ENCODE measurements at regions not wholly inside any gene's neighbourhood (a gene's known extent, or its start where the extent isn't known, plus 50 kb on each side); places are given as distances from the start of the nearest gene placed in this dataset.

- Histone ChIP-seq H3K4me3 (ENCODE audit: low read length) (no peak overlapping the region), H3K4me1 (ENCODE audit: insufficient read depth, low read length) (no peaks in the 10 kb centered on the region), H3K9me3 (ENCODE audit: low read length) (no peaks in the 10 kb centered on the region), H3K27me3 (ENCODE audit: low read length) (0 out of 2 replicates have a peak, but pooled peaks cover 4% of the 10 kb centered on the region), H3K4me2 (ENCODE audit: low read length) (no peak overlapping the region), H3K27ac (ENCODE audit: low read length) (no peak overlapping the region), H3K9me2 (replicated peaks; ENCODE audit: low read length) (no peaks in the 10 kb centered on the region), H3K36me3 (ENCODE audit: low read depth, low read length) (no peaks in the 10 kb centered on the region), H2AFZ (ENCODE audit: low read length) (no peak overlapping the region), H3K79me2 (ENCODE audit: low read length) (no peaks in the 10 kb centered on the region), H3F3A (ENCODE audit: low read length, unreplicated experiment) (no peaks in the 10 kb centered on the region), H4K20me1 (ENCODE audit: low read length) (no peaks in the 10 kb centered on the region), H3K9ac (ENCODE audit: low read length) (no peak overlapping the region)
- ATAC-seq: no peak
- TF ChIP-seq EZH2 (IDR thresholded peaks at IDR 0.05; ENCODE audit: low read length, unreplicated experiment): no peak
- TF ChIP-seq EZH2phosphoT487 (IDR thresholded peaks at IDR 0.05; ENCODE audit: borderline replicate concordance, low read length): no peak
- no peak for TF ChIP-seq CTCF (conservative IDR thresholded peaks at IDR 0.05; ENCODE audit: low read depth, low read length)
- BruUV-seq (replicated peaks): no TSS peak
- ChIA-PET CTCF (no interaction called here), POLR2A (ENCODE audit: unreplicated experiment) (no interaction called here)
- intact Hi-C loops (cut with micrococcal nuclease): no loop called here
- no peak for DNase-seq
Measured at GRCh38 chr2:155692106-155692505, 640.4 kb downstream of the NR4A2 start.

- H4K20me1 ChIP-seq (ENCODE audit: low read length): no peaks in the 10 kb centered on the region
- CTCF ChIA-PET: no interaction called here
- BruUV-seq (replicated peaks): no TSS peak
- no peak overlapping the region for H3K4me2 ChIP-seq (ENCODE audit: low read length)
- H2AFZ ChIP-seq (ENCODE audit: low read length): no peak overlapping the region
- no peak overlapping the region for H3K4me3 ChIP-seq (ENCODE audit: low read length)
- intact Hi-C loops (cut with micrococcal nuclease): no loop called here
- no peak overlapping the region for H3K27ac ChIP-seq (ENCODE audit: low read length)
- H3K4me1 ChIP-seq (ENCODE audit: insufficient read depth, low read length): no peaks in the 10 kb centered on the region
- no peaks in the 10 kb centered on the region for H3K9me2 ChIP-seq (replicated peaks; ENCODE audit: low read length)
- no peak for TF ChIP-seq CTCF (conservative IDR thresholded peaks at IDR 0.05; ENCODE audit: low read depth, low read length)
- TF ChIP-seq EZH2phosphoT487 (IDR thresholded peaks at IDR 0.05; ENCODE audit: borderline replicate concordance, low read length): no peak
- H3F3A ChIP-seq (ENCODE audit: low read length, unreplicated experiment): no peaks in the 10 kb centered on the region
- H3K9ac ChIP-seq (ENCODE audit: low read length): no peak overlapping the region
- H3K36me3 ChIP-seq (ENCODE audit: low read depth, low read length): no peaks in the 10 kb centered on the region
- no peaks in the 10 kb centered on the region for H3K9me3 ChIP-seq (ENCODE audit: low read length)
- no peak for DNase-seq
- no peak for ATAC-seq
- no peaks in the 10 kb centered on the region for H3K79me2 ChIP-seq (ENCODE audit: low read length)
- POLR2A ChIA-PET (ENCODE audit: unreplicated experiment): no interaction called here
- H3K27me3 ChIP-seq (ENCODE audit: low read length): 0 out of 2 replicates have a peak, but pooled peaks cover 4% of the 10 kb centered on the region
Measured at GRCh38 chr2:155690785-155691184, 641.7 kb downstream of the NR4A2 start.

- TF ChIP-seq EZH2 (IDR thresholded peaks at IDR 0.05; ENCODE audit: low read length, unreplicated experiment) (no peak), CTCF (conservative IDR thresholded peaks at IDR 0.05; ENCODE audit: low read depth, low read length) (no peak), EZH2phosphoT487 (IDR thresholded peaks at IDR 0.05; ENCODE audit: borderline replicate concordance, low read length) (no peak)
- Histone ChIP-seq H3K36me3 (ENCODE audit: low read depth, low read length) (no peaks in the 10 kb centered on the region), H3K27me3 (ENCODE audit: low read length) (0 out of 2 replicates have a peak, but pooled peaks cover 4% of the 10 kb centered on the region), H3F3A (ENCODE audit: low read length, unreplicated experiment) (no peaks in the 10 kb centered on the region), H3K9me3 (ENCODE audit: low read length) (no peaks in the 10 kb centered on the region), H2AFZ (ENCODE audit: low read length) (no peak overlapping the region), H3K4me2 (ENCODE audit: low read length) (no peak overlapping the region), H3K9me2 (replicated peaks; ENCODE audit: low read length) (no peaks in the 10 kb centered on the region), H3K4me1 (ENCODE audit: insufficient read depth, low read length) (no peaks in the 10 kb centered on the region), H3K4me3 (ENCODE audit: low read length) (no peak overlapping the region), H4K20me1 (ENCODE audit: low read length) (no peaks in the 10 kb centered on the region), H3K79me2 (ENCODE audit: low read length) (no peaks in the 10 kb centered on the region), H3K27ac (ENCODE audit: low read length) (no peak overlapping the region), H3K9ac (ENCODE audit: low read length) (no peak overlapping the region)
- DNase-seq (no peak), ATAC-seq (no peak)
- BruUV-seq (replicated peaks): no TSS peak
- intact Hi-C loops (cut with micrococcal nuclease): no loop called here
- CTCF ChIA-PET: no interaction called here
- POLR2A ChIA-PET (ENCODE audit: unreplicated experiment): no interaction called here
Measured at GRCh38 chr2:155689791-155690190, 642.7 kb downstream of the NR4A2 start.
